ENCODE measurements at regions not wholly inside any gene's neighbourhood (a gene's known extent, or its start where the extent isn't known, plus 50 kb on each side); places are given as distances from the start of the nearest gene placed in this dataset.

- H3K9me3 ChIP-seq = no peaks in the 10 kb centered on the region
- intact Hi-C loops (cut with DNase I; ENCODE audit: low total_unique reads) = no loop called here
- no peak overlapping the region for H3K4me3 ChIP-seq
- H3K27ac ChIP-seq = no peak overlapping the region
- no peak for TF ChIP-seq CTCF (IDR thresholded peaks at IDR 0.05)
- no peak for TF ChIP-seq POLR2AphosphoS5 (IDR thresholded peaks at IDR 0.05)
- TF ChIP-seq POLR2A (IDR thresholded peaks at IDR 0.05) = no peak
- no peak for DNase-seq (ENCODE audit: low spot score in 2 of 2)
- H3K36me3 ChIP-seq = no peaks in the 10 kb centered on the region
- no peaks in the 10 kb centered on the region for H3K27me3 ChIP-seq
- H3K4me1 ChIP-seq = no peaks in the 10 kb centered on the region
These were observed 240.6 kb upstream of the MEF2C start for GRCh38 chr5:89123581-89123980.

DNA sequence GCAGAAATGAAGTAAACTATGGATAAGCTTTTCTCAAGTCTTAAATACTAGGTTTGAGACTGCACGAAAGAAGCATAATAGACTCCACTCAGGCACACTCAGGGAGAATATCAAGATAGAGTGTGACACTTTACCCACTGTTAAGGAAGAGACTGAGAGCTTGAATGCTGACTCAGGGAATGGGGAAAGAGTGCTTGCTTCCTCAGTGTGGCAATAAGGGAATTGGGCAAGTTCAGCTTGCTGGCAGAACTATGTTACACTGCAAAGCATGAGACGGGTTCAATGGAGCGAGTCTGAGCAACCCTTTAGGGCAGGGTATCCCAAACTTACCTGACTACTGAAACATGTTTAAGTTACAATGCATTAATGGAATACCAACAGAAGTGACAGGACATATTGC lies 237.7 kb upstream of the MEF2C start:
- Histone ChIP-seq H3K4me3 (no peak overlapping the region), H3K4me1 (no peaks in the 10 kb centered on the region), H3K9me3 (no peaks in the 10 kb centered on the region), H3K27ac (no peak overlapping the region), H3K36me3 (no peaks in the 10 kb centered on the region), H3K27me3 (no peaks in the 10 kb centered on the region)
- TF ChIP-seq POLR2A (IDR thresholded peaks at IDR 0.05) (no peak), CTCF (IDR thresholded peaks at IDR 0.05) (no peak), POLR2AphosphoS5 (IDR thresholded peaks at IDR 0.05) (no peak)
- DNase-seq (ENCODE audit: low spot score in 2 of 2) = no peak
- intact Hi-C loops (cut with DNase I; ENCODE audit: low total_unique reads) = no loop called here

- H3K4me1 ChIP-seq = no peaks in the 10 kb centered on the region
- no peaks in the 10 kb centered on the region for H3K36me3 ChIP-seq
- TF ChIP-seq CTCF (IDR thresholded peaks at IDR 0.05) (no peak), POLR2AphosphoS5 (IDR thresholded peaks at IDR 0.05) (no peak), POLR2A (IDR thresholded peaks at IDR 0.05) (no peak)
- H3K9me3 ChIP-seq = no peaks in the 10 kb centered on the region
- intact Hi-C loops (cut with DNase I; ENCODE audit: low total_unique reads) = no loop called here
- no peak overlapping the region for H3K4me3 ChIP-seq
- no peak for DNase-seq (ENCODE audit: low spot score in 2 of 2)
- no peaks in the 10 kb centered on the region for H3K27me3 ChIP-seq
- no peak overlapping the region for H3K27ac ChIP-seq
These were observed 234.2 kb upstream of the MEF2C start for GRCh38 chr5:89117124-89117644.

- DNase-seq (ENCODE audit: low spot score in 2 of 2) = no peak
- intact Hi-C loops (cut with DNase I; ENCODE audit: low total_unique reads) = no loop called here
- no peak overlapping the region for H3K4me3 ChIP-seq
- no peaks in the 10 kb centered on the region for H3K4me1 ChIP-seq
- no peak overlapping the region for H3K27ac ChIP-seq
- no peaks in the 10 kb centered on the region for H3K9me3 ChIP-seq
- H3K36me3 ChIP-seq = no peaks in the 10 kb centered on the region
- H3K27me3 ChIP-seq = no peaks in the 10 kb centered on the region
- TF ChIP-seq POLR2AphosphoS5 (IDR thresholded peaks at IDR 0.05) = no peak
- no peak for TF ChIP-seq POLR2A (IDR thresholded peaks at IDR 0.05)
- TF ChIP-seq CTCF (IDR thresholded peaks at IDR 0.05) = no peak
These were observed 228.1 kb upstream of the MEF2C start for GRCh38 chr5:89110916-89111646.

DNA sequence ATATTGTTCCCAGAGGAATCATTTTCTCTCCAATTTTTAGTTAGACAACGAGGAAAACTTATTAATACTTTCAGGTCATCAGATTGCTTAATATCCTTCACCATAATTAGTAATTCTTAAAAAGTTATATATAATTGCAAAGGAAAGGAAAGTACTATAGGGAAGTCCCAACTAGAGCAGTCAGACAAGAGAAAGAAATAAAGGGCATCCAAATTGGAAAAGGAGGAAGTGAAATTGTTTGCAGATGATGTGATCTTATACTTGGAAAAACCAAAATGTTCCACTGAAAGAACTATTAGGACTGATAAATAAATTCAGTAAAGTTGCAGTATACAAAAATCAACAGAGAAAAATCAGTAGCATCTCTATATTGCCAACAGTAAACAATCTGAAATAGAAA lies 223.5 kb upstream of the MEF2C start:
- H3K27me3 ChIP-seq = no peaks in the 10 kb centered on the region

More for the DNA sequence above, 223.5 kb upstream of the MEF2C start:
- no peak for DNase-seq (ENCODE audit: low spot score in 2 of 2)
- H3K36me3 ChIP-seq = no peaks in the 10 kb centered on the region
- H3K4me3 ChIP-seq = no peak overlapping the region
- no peaks in the 10 kb centered on the region for H3K9me3 ChIP-seq
- no peaks in the 10 kb centered on the region for H3K4me1 ChIP-seq
- H3K27ac ChIP-seq = no peak overlapping the region
- intact Hi-C loops (cut with DNase I; ENCODE audit: low total_unique reads) = no loop called here
- TF ChIP-seq POLR2AphosphoS5 (IDR thresholded peaks at IDR 0.05) (no peak), CTCF (IDR thresholded peaks at IDR 0.05) (no peak), POLR2A (IDR thresholded peaks at IDR 0.05) (no peak)
